Fibroblast of villous mesenchyme (primary cell): ENCODE measurements at regions not wholly inside any gene's neighbourhood (a gene's known extent, or its start where the extent isn't known, plus 50 kb on each side); places are given as distances from the start of the nearest gene placed in this dataset.
"Not testable (repeated sequence)": the region's sequence is repeated elsewhere in the genome, so short reads cannot be mapped to it uniquely, and the experiment has no call there.

Source experiments
- DNase-seq: peaks from one replicate; pipeline ENCODE4 v3.0.0-alpha.2; 2010; ENCODE audit warnings: low read depth
- H3K4me3 ChIP-seq: 2 replicates; pipeline ENCODE4 v1.5.1; 2011; ENCODE audit warnings: low read depth, mild to moderate bottlenecking, low read length
- CTCF ChIP-seq: IDR thresholded peaks from 2 replicates; pipeline ENCODE4 v1.5.1; 2012; ENCODE audit warnings: low read depth, mild to moderate bottlenecking, low read length; ENCODE audit not compliant: insufficient read depth

- TF ChIP-seq CTCF: no peak
- DNase-seq: no peak
- no peak overlapping the region for H3K4me3 ChIP-seq
These were observed 233.3 kb upstream of the KRR1 start for GRCh38 chr12:75744607-75745256.

GRCh38 chr12:75742961-75743360 lies 231.6 kb upstream of the KRR1 start:
- no peak for TF ChIP-seq CTCF
- DNase-seq: no peak

GRCh38 chr12:75742048-75742447 lies 230.6 kb upstream of the KRR1 start:
- TF ChIP-seq CTCF: no peak
- DNase-seq: no peak
- no peak overlapping the region for H3K4me3 ChIP-seq

More at GRCh38 chr12:75742961-75743360, 231.6 kb upstream of the KRR1 start:
- no peak overlapping the region for H3K4me3 ChIP-seq

GRCh38 chr12:75739912-75740311 lies 228.5 kb upstream of the KRR1 start:
- DNase-seq: no peak
- H3K4me3 ChIP-seq: no peak overlapping the region
- no peak for TF ChIP-seq CTCF

- DNase-seq, H3K4me3 ChIP-seq: not testable (repeated sequence)
These were observed 227.7 kb upstream of the KRR1 start for GRCh38 chr12:75739098-75739497.

- no peak for TF ChIP-seq CTCF
- no peak overlapping the region for H3K4me3 ChIP-seq
- peak; percentile 48 for DNase-seq
These were observed 227.1 kb upstream of the KRR1 start for GRCh38 chr12:75738486-75738885.

- H3K4me3 ChIP-seq: no peak overlapping the region
- DNase-seq: no peak
- TF ChIP-seq CTCF: no peak
These were observed 224.4 kb upstream of the KRR1 start for GRCh38 chr12:75735853-75736252.

- H3K4me3 ChIP-seq: no peak overlapping the region
- no peak for DNase-seq
- TF ChIP-seq CTCF: no peak
These were observed 217.4 kb upstream of the KRR1 start for GRCh38 chr12:75728826-75729225.
